HCT116 (cell line): ENCODE measurements at regions not wholly inside any gene's neighbourhood (a gene's known extent, or its start where the extent isn't known, plus 50 kb on each side); places are given as distances from the start of the nearest gene placed in this dataset.

Source experiments
- ATAC-seq: fragments of 200-7000 bp; cut with Tn5 transposase; 2 replicates; pipeline ENCODE4 v1.9.1; 2020; ENCODE audit warnings: mild to moderate bottlenecking, moderate library complexity
- BruUV-seq: library from RNA; stranded (reverse); fragments of 400-500 nt; replicated peaks from 2 replicates; lab custom pipeline; 2021; lab: Mats Ljungman, UMichigan
- CTCF ChIA-PET: fragments of 300-600 bp; sonication (Branson Sonifier 250); formaldehyde crosslinking; loops from one replicate; lab custom pipeline; 2021; ENCODE audit warnings: antibody characterized with exemption; lab: Charles Lee
- POLR2A ChIA-PET: fragments of 300-600, 350-600 bp; sonication (Branson Sonifier 250); formaldehyde crosslinking; loops from one replicate; lab custom pipeline; 2021; ENCODE audit warnings: antibody characterized with exemption; lab: Charles Lee
- RAD21 ChIA-PET, 2 experiments: fragments of 300-600 bp; sonication (Branson Sonifier 250); formaldehyde crosslinking; loops; one replicate each; lab custom pipeline; 2023; ENCODE audit warnings: low total read pairs in 2 of 2; ENCODE audit not compliant: uncharacterized antibody in 2 of 2, unreplicated experiment in 2 of 2, low non-redundant PET in 1 of 2; lab: Charles Lee
- DNase-seq: peaks from one replicate; pipeline ENCODE4 v3.0.0-alpha.2; 2010; ENCODE audit warnings: low read depth, low spot score
- H2AFZ ChIP-seq: fragments of 200-600 bp; shearing (Covaris generic), sonication (generic); 2 replicates; pipeline ENCODE4 v1.6.1; 2017; ENCODE audit warnings: low read depth, mixed run types, mixed read lengths, antibody characterized with exemption, low read length; ENCODE audit not compliant: poor library complexity, severe bottlenecking
- H3K27ac ChIP-seq: 2 replicates; pipeline ENCODE4 v1.5.1; 2012; ENCODE audit warnings: low read depth, low read length
- H3K27me3 ChIP-seq: fragments of 200-600 bp; sonication (generic); 2 replicates; pipeline ENCODE4 v1.6.1; 2016; ENCODE audit warnings: mixed run types, low read length, mixed read lengths; ENCODE audit not compliant: insufficient read depth
- H3K36me3 ChIP-seq, 2 experiments: fragments of 200-500 bp in 1 of 2; fragments of 200-600 bp in 1 of 2; sonication (Bioruptor generic) in 1 of 2; sonication (generic) in 1 of 2; 2 replicates each; pipeline versions ENCODE4 v1.5.1 to v1.6.1; 2014 to 2016; ENCODE audit warnings: low read length in 2 of 2, inconsistent platforms in 1 of 2, mixed read lengths in 1 of 2, mixed run types in 1 of 2; ENCODE audit not compliant: insufficient read depth in 2 of 2, control insufficient read depth in 1 of 2
- H3K4me1 ChIP-seq, 2 experiments: fragments of 200-600 bp in 1 of 2; sonication (generic) in 1 of 2; 2 replicates each; pipeline versions ENCODE4 v1.5.1 to v1.6.1; 2012 to 2017; ENCODE audit warnings: low read length in 2 of 2, inconsistent platforms in 1 of 2, mild to moderate bottlenecking in 1 of 2, mixed read lengths in 1 of 2, mixed run types in 1 of 2, moderate library complexity in 1 of 2; ENCODE audit not compliant: insufficient read depth in 2 of 2, control insufficient read depth in 1 of 2
- H3K4me2 ChIP-seq: fragments of 200-600 bp; sonication (generic); 2 replicates; pipeline ENCODE4 v1.6.1; 2017; ENCODE audit warnings: mixed run types, low read length, mixed read lengths
- H3K4me3 ChIP-seq, 2 experiments: fragments of 200-600 bp in 1 of 2; sonication (generic) in 1 of 2; replicated peaks in 1 of 2; 2 replicates each; pipeline ENCODE4 v1.5.1; 2011 to 2016; ENCODE audit warnings: low read length in 2 of 2, control low read depth in 1 of 2, low read depth in 1 of 2, mild to moderate bottlenecking in 1 of 2, mixed read lengths in 1 of 2, mixed run types in 1 of 2
- H3K79me2 ChIP-seq: fragments of 200-600 bp; sonication (generic); 2 replicates; pipeline ENCODE4 v1.6.1; 2017; ENCODE audit warnings: mild to moderate bottlenecking, mixed run types, low read length, moderate library complexity, mixed read lengths; ENCODE audit not compliant: insufficient read depth
- H3K9ac ChIP-seq: fragments of 200-600 bp; sonication (generic); 2 replicates; pipeline ENCODE4 v1.6.1; 2016; ENCODE audit warnings: low read length, mixed read lengths
- H3K9me2 ChIP-seq: fragments of 200-600 bp; sonication (generic), shearing (Covaris generic); 2 replicates; pipeline ENCODE4 v1.6.1; 2017; ENCODE audit warnings: mixed run types, mild to moderate bottlenecking, moderate library complexity; ENCODE audit not compliant: insufficient read depth
- H3K9me3 ChIP-seq, 2 experiments: fragments of 200-500 bp in 1 of 2; fragments of 200-600 bp in 1 of 2; sonication (Bioruptor generic) in 1 of 2; sonication (generic) in 1 of 2; 2 replicates each; pipeline ENCODE4 v1.6.1; 2014 to 2017; ENCODE audit warnings: low read length in 2 of 2, mixed read lengths in 2 of 2, inconsistent platforms in 1 of 2, low read depth in 1 of 2, mild to moderate bottlenecking in 1 of 2, mixed run types in 1 of 2, moderate library complexity in 1 of 2; ENCODE audit not compliant: control insufficient read depth in 1 of 2, insufficient read depth in 1 of 2
- H4K20me1 ChIP-seq: fragments of 200-600 bp; sonication (generic), shearing (Covaris generic); 2 replicates; pipeline ENCODE4 v1.6.1; 2017; ENCODE audit warnings: mixed run types, mild to moderate bottlenecking, moderate library complexity; ENCODE audit not compliant: insufficient read depth
- CEBPB ChIP-seq: IDR thresholded peaks from 2 replicates; pipeline ENCODE4 v1.6.1; 2012; ENCODE audit warnings: low read depth
- EGR1 ChIP-seq: IDR thresholded peaks from 2 replicates; pipeline ENCODE4 v1.6.1; 2012; ENCODE audit warnings: low read depth
- ELF1 ChIP-seq: IDR thresholded peaks from 2 replicates; pipeline ENCODE4 v1.6.1; 2012; ENCODE audit warnings: low read depth, borderline replicate concordance
- EZH2 ChIP-seq: fragments of 200-600 bp; sonication (generic); IDR thresholded peaks from 2 replicates; pipeline ENCODE4 v1.6.1; 2017; ENCODE audit warnings: antibody characterized with exemption, mixed run types
- FOSL1 ChIP-seq: IDR thresholded peaks from 2 replicates; pipeline ENCODE4 v1.6.1; 2012; ENCODE audit warnings: low read depth
- JUND ChIP-seq: IDR thresholded peaks from 2 replicates; pipeline ENCODE4 v1.6.1; 2012
- MAX ChIP-seq: IDR thresholded peaks from 2 replicates; pipeline ENCODE4 v1.6.1; 2012
- POLR2AphosphoS5 ChIP-seq: IDR thresholded peaks from 2 replicates; pipeline ENCODE4 v1.6.1; 2011; ENCODE audit warnings: mild to moderate bottlenecking, low read depth, low read length, moderate library complexity
- SIN3A ChIP-seq: IDR thresholded peaks from 2 replicates; pipeline ENCODE4 v1.6.1; 2012; ENCODE audit warnings: low read depth
- SRF ChIP-seq: IDR thresholded peaks from 2 replicates; pipeline ENCODE4 v1.6.1; 2012; ENCODE audit warnings: low read depth
- TCF7L2 ChIP-seq: IDR thresholded peaks from 2 replicates; pipeline ENCODE4 v1.7.0; 2011; ENCODE audit warnings: borderline replicate concordance, inconsistent platforms; ENCODE audit not compliant: insufficient read depth, insufficient read length; ENCODE audit errors: extremely low read depth
- ZNF274 ChIP-seq: fragments of 200-500 bp; sonication (Bioruptor generic); IDR thresholded peaks from 2 replicates; pipeline ENCODE4 v1.6.1; 2014; ENCODE audit warnings: mild to moderate bottlenecking, low read depth, low read length, inconsistent platforms
- intact Hi-C: fragments of 100-400 bp; cut with micrococcal nuclease; formaldehyde crosslinking; loops from 2 replicates; pipeline ENCODE4 v1.10.0; 2022
- TF ChIP-seq, protein P1 (sequence below): IDR thresholded peaks from 2 replicates; pipeline ENCODE4 v1.6.1; 2012; ENCODE audit warnings: low read depth

GRCh38 chr2:16006537-16007166 is 66.3 kb downstream of the MYCN start:
- DNase-seq, result no peak
- no TSS peak for BruUV-seq
- TF ChIP-seq SIN3A (no peak), CEBPB (no peak), MAX (no peak)
- peak overlapping the region; percentile 12; the same call in 1 of the 2 replicates for H3K4me2 ChIP-seq
- no peaks in the 10 kb centered on the region for H3K9me3 ChIP-seq
- H3K9ac ChIP-seq, result no peak overlapping the region
- H2AFZ ChIP-seq, result no peak overlapping the region
- no peaks in the 10 kb centered on the region for H3K79me2 ChIP-seq
- H3K27ac ChIP-seq, result no peak overlapping the region
- RAD21 ChIA-PET, result interaction anchor here in 1 of 2 experiments (0.5 kb wide), 1 partner anchor 89 kb away, joined by 3 read pairs; no protein-coding TSS in a partner anchor
- POLR2A ChIA-PET, result no interaction called here
- peaks cover 4 to 11% of the 10 kb centered on the region in 2 experiments; a peak in 3 of 4 replicates for H3K4me1 ChIP-seq
- no peak overlapping the region for H3K4me3 ChIP-seq
- CTCF ChIA-PET, result no interaction called here
- H3K9me2 ChIP-seq, result no peaks in the 10 kb centered on the region
- H3K36me3 ChIP-seq, result no peaks in the 10 kb centered on the region
- intact Hi-C loops, result no loop called here
- ATAC-seq, result no peak; the same call in 1 of the 2 replicates
- H4K20me1 ChIP-seq, result no peaks in the 10 kb centered on the region
- peaks cover 11% of the 10 kb centered on the region for H3K27me3 ChIP-seq

DNA sequence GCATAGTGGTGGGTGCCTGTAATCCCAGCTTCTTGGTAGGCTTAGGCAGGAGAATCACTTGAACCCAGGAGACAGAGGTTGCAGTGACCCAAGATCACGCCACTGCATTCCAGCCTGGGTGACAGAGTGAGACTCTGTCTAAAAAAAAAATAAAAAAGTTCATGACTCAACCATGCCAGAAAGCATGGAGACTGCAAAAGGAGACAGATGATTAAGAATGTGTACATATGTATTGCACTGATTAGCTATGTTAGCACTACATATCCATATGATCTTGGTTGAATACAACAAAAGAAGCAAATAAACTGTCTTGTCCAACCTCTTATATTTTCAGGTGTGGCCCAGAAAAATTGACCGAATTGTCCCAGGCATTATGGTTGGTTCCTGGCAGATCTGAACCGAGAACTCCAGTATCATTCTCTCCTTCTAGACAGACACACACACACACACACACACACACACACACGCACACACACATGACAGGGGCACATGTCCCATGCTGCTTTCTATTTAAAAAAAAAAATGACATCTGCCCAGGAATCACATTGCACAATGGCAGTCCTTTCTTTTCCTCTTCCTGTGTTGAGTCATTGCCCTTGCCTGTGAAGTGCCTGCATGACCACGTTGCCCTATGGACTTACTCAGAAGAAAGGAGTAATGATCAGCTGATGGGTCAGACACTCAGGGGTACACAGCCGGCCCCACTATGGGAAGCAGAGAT is 65.6 kb downstream of the MYCN start:
- Histone ChIP-seq H3K36me3 (no peaks in the 10 kb centered on the region), H3K79me2 (no peaks in the 10 kb centered on the region), H3K9me2 (no peaks in the 10 kb centered on the region), H3K4me2 (peak overlapping the region; percentile 12; the same call in 1 of the 2 replicates), H3K9me3 (no peaks in the 10 kb centered on the region), H4K20me1 (no peaks in the 10 kb centered on the region), H3K27ac (no peak overlapping the region), H3K4me1 (peaks cover 4 to 11% of the 10 kb centered on the region in 2 experiments; a peak in 3 of 4 replicates), H3K9ac (no peak overlapping the region), H2AFZ (no peak overlapping the region), H3K27me3 (peaks cover 8% of the 10 kb centered on the region; the same call in 1 of the 2 replicates), H3K4me3 (no peak overlapping the region)
- DNase-seq, result peak; percentile 15
- ChIA-PET RAD21 (interaction anchor here in 1 of 2 experiments (0.5 kb wide), 1 partner anchor 90 kb away, joined by 3 read pairs; no protein-coding TSS in a partner anchor), CTCF (no interaction called here), POLR2A (no interaction called here)
- no TSS peak for BruUV-seq
- ATAC-seq, result 0 out of 2 replicates have a peak, but pooled peaks have one; percentile 47
- intact Hi-C loops, result no loop called here
- TF ChIP-seq FOSL1, result peak; percentile 44
- TF ChIP-seq ZNF274, result no peak
- no peak for TF ChIP-seq EGR1
- TF ChIP-seq TCF7L2, result no peak
- TF ChIP-seq JUND, result peak; percentile 54
- TF ChIP-seq SRF, result no peak
- no peak for TF ChIP-seq EZH2
- TF ChIP-seq, protein P1, sequence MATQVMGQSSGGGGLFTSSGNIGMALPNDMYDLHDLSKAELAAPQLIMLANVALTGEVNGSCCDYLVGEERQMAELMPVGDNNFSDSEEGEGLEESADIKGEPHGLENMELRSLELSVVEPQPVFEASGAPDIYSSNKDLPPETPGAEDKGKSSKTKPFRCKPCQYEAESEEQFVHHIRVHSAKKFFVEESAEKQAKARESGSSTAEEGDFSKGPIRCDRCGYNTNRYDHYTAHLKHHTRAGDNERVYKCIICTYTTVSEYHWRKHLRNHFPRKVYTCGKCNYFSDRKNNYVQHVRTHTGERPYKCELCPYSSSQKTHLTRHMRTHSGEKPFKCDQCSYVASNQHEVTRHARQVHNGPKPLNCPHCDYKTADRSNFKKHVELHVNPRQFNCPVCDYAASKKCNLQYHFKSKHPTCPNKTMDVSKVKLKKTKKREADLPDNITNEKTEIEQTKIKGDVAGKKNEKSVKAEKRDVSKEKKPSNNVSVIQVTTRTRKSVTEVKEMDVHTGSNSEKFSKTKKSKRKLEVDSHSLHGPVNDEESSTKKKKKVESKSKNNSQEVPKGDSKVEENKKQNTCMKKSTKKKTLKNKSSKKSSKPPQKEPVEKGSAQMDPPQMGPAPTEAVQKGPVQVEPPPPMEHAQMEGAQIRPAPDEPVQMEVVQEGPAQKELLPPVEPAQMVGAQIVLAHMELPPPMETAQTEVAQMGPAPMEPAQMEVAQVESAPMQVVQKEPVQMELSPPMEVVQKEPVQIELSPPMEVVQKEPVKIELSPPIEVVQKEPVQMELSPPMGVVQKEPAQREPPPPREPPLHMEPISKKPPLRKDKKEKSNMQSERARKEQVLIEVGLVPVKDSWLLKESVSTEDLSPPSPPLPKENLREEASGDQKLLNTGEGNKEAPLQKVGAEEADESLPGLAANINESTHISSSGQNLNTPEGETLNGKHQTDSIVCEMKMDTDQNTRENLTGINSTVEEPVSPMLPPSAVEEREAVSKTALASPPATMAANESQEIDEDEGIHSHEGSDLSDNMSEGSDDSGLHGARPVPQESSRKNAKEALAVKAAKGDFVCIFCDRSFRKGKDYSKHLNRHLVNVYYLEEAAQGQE, result no peak
- peak; percentile 91 for TF ChIP-seq CEBPB
- TF ChIP-seq ELF1, result no peak
- no peak for TF ChIP-seq POLR2AphosphoS5
